ENCODE measurements at regions not wholly inside any gene's neighbourhood (a gene's known extent, or its start where the extent isn't known, plus 50 kb on each side); places are given as distances from the start of the nearest gene placed in this dataset.

DNA sequence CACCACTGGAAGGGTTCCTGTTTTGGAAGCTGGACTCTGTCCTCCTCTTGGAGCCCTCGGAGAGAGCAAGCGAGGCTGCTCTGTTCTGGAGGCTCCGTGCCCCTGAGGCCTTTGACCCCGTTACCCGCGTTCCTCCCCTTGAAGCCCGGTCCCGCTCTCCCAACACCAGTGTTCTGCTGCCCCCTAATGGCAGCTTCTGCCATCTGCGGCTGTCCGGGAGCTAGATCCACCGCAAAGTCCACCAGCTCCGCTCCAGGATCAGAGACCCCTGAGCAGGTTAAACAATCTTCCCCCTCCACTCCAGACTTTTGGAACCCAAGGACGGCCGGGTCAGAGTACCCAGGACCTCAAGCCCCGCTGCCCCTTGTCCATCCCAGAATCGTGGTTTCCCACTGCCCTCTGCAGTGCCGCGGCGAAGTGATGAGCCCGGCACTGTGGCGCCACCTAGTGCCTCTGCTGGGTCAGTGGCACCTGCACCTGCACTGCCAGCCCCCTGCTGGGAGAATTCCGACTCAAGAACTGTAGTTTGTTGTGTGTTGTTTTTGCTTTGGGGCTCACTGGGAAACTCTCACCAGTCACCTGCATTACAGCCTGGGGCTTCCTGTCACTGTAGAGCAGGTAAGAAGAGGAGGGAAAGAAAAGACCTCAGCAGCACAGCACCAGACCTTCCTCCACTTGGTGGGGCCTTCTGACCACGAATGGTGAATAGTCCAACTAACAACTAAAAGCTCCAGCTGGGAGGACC is 63.5 kb upstream of the NFASC start (continued):
- no peak for TF ChIP-seq ZNF586 (CRISPR knock-in tag; conservative IDR thresholded peaks at IDR 0.05)
- no peak for TF ChIP-seq ZNF23 (CRISPR knock-in tag; IDR thresholded peaks at IDR 0.05)
- TF ChIP-seq SAP30 (IDR thresholded peaks at IDR 0.05; ENCODE audit: borderline replicate concordance, insufficient read depth, low read depth, low read length, poor library complexity, severe bottlenecking), result no peak
- no peak for TF ChIP-seq ATF1 (CRISPR knock-in tag; IDR thresholded peaks at IDR 0.05)
- TF ChIP-seq ATF1 (tag; IDR thresholded peaks at IDR 0.05), result peak; percentile 73
- TF ChIP-seq XRCC5 (IDR thresholded peaks at IDR 0.05; ENCODE audit: low read depth, low read length), result peak; percentile 98
- TF ChIP-seq ARHGAP35 (IDR thresholded peaks at IDR 0.05; ENCODE audit: partially characterized antibody), result no peak
- no peak for TF ChIP-seq PPARD (CRISPR knock-in tag; IDR thresholded peaks at IDR 0.05)
- TF ChIP-seq XRCC3 (IDR thresholded peaks at IDR 0.05), result no peak
- TF ChIP-seq DACH1 (IDR thresholded peaks at IDR 0.05; ENCODE audit: partially characterized antibody), result no peak
- TF ChIP-seq ZNF584 (CRISPR knock-in tag; IDR thresholded peaks at IDR 0.05; ENCODE audit: low read depth), result no peak
- TF ChIP-seq ZC3H8 (IDR thresholded peaks at IDR 0.05), result no peak
- TF ChIP-seq ZFP91 (CRISPR knock-in tag; IDR thresholded peaks at IDR 0.05), result no peak; the same call in 1 of the 2 replicates
- peak; percentile 40; the same call in 1 of the 2 replicates for TF ChIP-seq CREM (IDR thresholded peaks at IDR 0.05; ENCODE audit: low read depth)
- TF ChIP-seq RBM17 (IDR thresholded peaks at IDR 0.05; ENCODE audit: borderline replicate concordance, low read depth, low read length), result no peak
- TF ChIP-seq ETS2 (tag; IDR thresholded peaks at IDR 0.05; ENCODE audit: borderline replicate concordance, poor library complexity, severe bottlenecking), result no peak
- no peak for TF ChIP-seq KDM4B (IDR thresholded peaks at IDR 0.05; ENCODE audit: borderline replicate concordance in 2 of 2, low read depth in 1 of 2)
- TF ChIP-seq ZC3H11A (IDR thresholded peaks at IDR 0.05; ENCODE audit: low read depth, low read length), result no peak; the same call in 1 of the 2 replicates
- no peak for TF ChIP-seq CBX8 (IDR thresholded peaks at IDR 0.05; ENCODE audit: borderline replicate concordance, extremely low read depth, low read depth, low read length, poor library complexity, severe bottlenecking)
- no peak for TF ChIP-seq HIVEP1 (CRISPR knock-in tag; IDR thresholded peaks at IDR 0.05)
- TF ChIP-seq ZBTB2 (IDR thresholded peaks at IDR 0.05), result no peak
- TF ChIP-seq SIN3B (IDR thresholded peaks at IDR 0.05; ENCODE audit: low read depth), result peak; percentile 74; the same call in 1 of the 2 replicates
- TF ChIP-seq ZNF431 (CRISPR knock-in tag; IDR thresholded peaks at IDR 0.05), result no peak
- TF ChIP-seq RFX5 (IDR thresholded peaks at IDR 0.05; ENCODE audit: low read depth, low read length), result no peak
- peak; percentile 78; the same call in 1 of the 2 replicates for TF ChIP-seq SMARCA5 (IDR thresholded peaks at IDR 0.05)
- peak; percentile 60; the same call in 1 of the 2 replicates for TF ChIP-seq TOE1 (IDR thresholded peaks at IDR 0.05; ENCODE audit: borderline replicate concordance)
- no peak for TF ChIP-seq TOE1 (CRISPR knock-in tag; IDR thresholded peaks at IDR 0.05; ENCODE audit: borderline replicate concordance, low read depth)
- no peak for TF ChIP-seq ZNF830 (CRISPR knock-in tag; IDR thresholded peaks at IDR 0.05)
- peak; percentile 65 for TF ChIP-seq KAT2B (IDR thresholded peaks at IDR 0.05; ENCODE audit: low read depth, low read length)
